B cell (primary cell): ENCODE measurements at regions not wholly inside any gene's neighbourhood (a gene's known extent, or its start where the extent isn't known, plus 50 kb on each side); places are given as distances from the start of the nearest gene placed in this dataset.

Experiments used
- ATAC-seq: fragments of 200-7000 bp; cut with Tn5 transposase; one replicate; pipeline ENCODE4 v1.10.0; 2021; ENCODE audit warnings: low read depth, mild to moderate bottlenecking, moderate number of reproducible peaks, moderate library complexity
- CTCF ChIA-PET: fragments of 350-600 bp; sonication (Branson Sonifier 250); formaldehyde crosslinking; loops from one replicate; lab custom pipeline; 2021; ENCODE audit warnings: antibody characterized with exemption, inconsistent platforms; lab: Charles Lee
- POLR2A ChIA-PET: fragments of 350-600 bp; sonication (Branson Sonifier 250); formaldehyde crosslinking; loops from one replicate; lab custom pipeline; 2021; ENCODE audit warnings: antibody characterized with exemption; lab: Charles Lee
- DNase-seq: peaks from one replicate; pipeline ENCODE4 v3.0.0; 2013
- H2AFZ ChIP-seq: 2 replicates; pipeline ENCODE4 v1.6.1; 2012; ENCODE audit warnings: mild to moderate bottlenecking, low read depth, low read length; ENCODE audit not compliant: insufficient read depth, poor library complexity, severe bottlenecking
- H3K27ac ChIP-seq, 2 donors: 1 replicate in 1 of 2; 2 replicates in 1 of 2; pipeline ENCODE4 v1.5.1; 2012 to 2013; ENCODE audit warnings: low read length in 2 of 2, mild to moderate bottlenecking in 2 of 2, moderate library complexity in 1 of 2
- H3K27me3 ChIP-seq, 4 experiments: fragments of 200-600 bp in 1 of 4; sonication (generic) in 1 of 4; replicated peaks in 1 of 4; 1 replicate in 2 of 4; 2 replicates in 2 of 4; pipeline versions ENCODE4 v1.6.1 to v1.7.0; 2013 to 2016; ENCODE audit warnings: low read length in 3 of 4, mild to moderate bottlenecking in 2 of 4, mixed read lengths in 1 of 4, moderate library complexity in 1 of 4; ENCODE audit not compliant: insufficient read depth in 4 of 4, control insufficient read depth in 3 of 4; ENCODE audit errors: control extremely low read depth in 1 of 4
- H3K36me3 ChIP-seq, 2 experiments: replicated peaks in 1 of 2; 1 replicate in 1 of 2; 2 replicates in 1 of 2; pipeline versions ENCODE4 v1.6.1 to v1.7.1; 2013; ENCODE audit warnings: low read length in 1 of 2; ENCODE audit not compliant: insufficient read depth in 2 of 2, control insufficient read depth in 1 of 2; ENCODE audit errors: control extremely low read depth in 1 of 2, extremely low read depth in 1 of 2
- H3K4me1 ChIP-seq, 2 donors: fragments of 200-600 bp in 1 of 2; sonication (generic) in 1 of 2; 1 replicate in 1 of 2; 2 replicates in 1 of 2; pipeline versions ENCODE4 v1.5.1 to v1.6.1; 2013 to 2017; ENCODE audit warnings: low read length in 2 of 2; ENCODE audit not compliant: control insufficient read depth in 2 of 2, insufficient read depth in 2 of 2
- H3K4me2 ChIP-seq: replicated peaks from 2 replicates; pipeline ENCODE3; 2012; ENCODE audit warnings: mild to moderate bottlenecking, low read depth, low read length; ENCODE audit not compliant: poor library complexity, severe bottlenecking
- H3K4me3 ChIP-seq, 5 experiments: fragments of 200-600 bp in 1 of 5; sonication (generic) in 1 of 5; 1 replicate in 3 of 5; 2 replicates in 2 of 5; pipeline versions ENCODE4 v1.5.1 to v1.7.0; 2011 to 2016; ENCODE audit warnings: low read length in 4 of 5, mild to moderate bottlenecking in 4 of 5, low read depth in 2 of 5, control low read depth in 1 of 5, moderate library complexity in 1 of 5; ENCODE audit not compliant: insufficient read depth in 1 of 5; ENCODE audit errors: control extremely low read depth in 1 of 5, extremely low read depth in 1 of 5
- H3K79me2 ChIP-seq: fragments of 200-600 bp; sonication (generic); one replicate; pipeline ENCODE4 v1.6.0; 2016; ENCODE audit warnings: low read length; ENCODE audit not compliant: control insufficient read depth, insufficient read depth
- H3K9ac ChIP-seq: fragments of 200-600 bp; sonication (generic); 2 replicates; pipeline ENCODE4 v1.6.1; 2017; ENCODE audit warnings: mild to moderate bottlenecking, low read length, moderate library complexity
- H3K9me3 ChIP-seq, 3 donors: one replicate each; pipeline versions ENCODE4 v1.6.1 to v1.7.1; 2013; ENCODE audit warnings: low read length in 2 of 3; ENCODE audit not compliant: control insufficient read depth in 2 of 3, insufficient read depth in 1 of 3; ENCODE audit errors: control extremely low read depth in 1 of 3
- H4K20me1 ChIP-seq: 2 replicates; pipeline ENCODE4 v1.6.0; 2012; ENCODE audit warnings: mild to moderate bottlenecking, low read length; ENCODE audit not compliant: insufficient read depth, control insufficient read depth, poor library complexity, severe bottlenecking
- H3K27ac Mint-ChIP-seq: one replicate; pipeline ENCODE4 v1.8.0; 2021; ENCODE audit warnings: mixed read lengths
- H3K27me3 Mint-ChIP-seq: one replicate; pipeline ENCODE4 v1.8.0; 2021; ENCODE audit warnings: mixed read lengths
- H3K4me1 Mint-ChIP-seq: one replicate; pipeline ENCODE4 v1.8.0; 2021; ENCODE audit warnings: mixed read lengths
- H3K4me3 Mint-ChIP-seq: one replicate; pipeline ENCODE4 v1.8.0; 2021; ENCODE audit warnings: mixed read lengths
- H3K9me3 Mint-ChIP-seq: one replicate; pipeline ENCODE4 v1.8.0; 2022; ENCODE audit warnings: mixed read lengths; ENCODE audit not compliant: insufficient read depth
- CTCF ChIP-seq: fragments of 200-600 bp; IDR thresholded peaks from one replicate; pipeline ENCODE4 v1.8.0; 2022; ENCODE audit warnings: antibody characterized with exemption, mild to moderate bottlenecking
- EZH2 ChIP-seq: IDR thresholded peaks from 2 replicates; pipeline ENCODE4 v1.6.1; 2012; ENCODE audit warnings: borderline replicate concordance, low read depth, mild to moderate bottlenecking, moderate library complexity, low read length; ENCODE audit not compliant: insufficient read depth, poor library complexity, severe bottlenecking
- WGBS: methylation state at CpG from one replicate; pipeline ENCODE4 v1.1.5; 2013; ENCODE audit warnings: missing lambda C conversion rate; ENCODE audit not compliant: insufficient coverage; 5-methylcytosine and 5-hydroxymethylcytosine counted together
- intact Hi-C: fragments of 100-400 bp; cut with micrococcal nuclease; formaldehyde crosslinking; loops from one replicate; pipeline ENCODE4 v1.10.0; 2022

- no peak for TF ChIP-seq CTCF
- TF ChIP-seq EZH2: no peak
- 20% methylated on average over 1 of the region's 2 CpGs for WGBS
- H3K36me3 ChIP-seq: no peaks in the 10 kb centered on the region
- no peaks in the 10 kb centered on the region for H4K20me1 ChIP-seq
- Mint-ChIP-seq H3K27ac (no peak overlapping the region), H3K4me1 (no peaks in the 10 kb centered on the region), H3K27me3 (no peaks in the 10 kb centered on the region), H3K4me3 (no peak overlapping the region), H3K9me3 (no peaks in the 10 kb centered on the region)
- no peaks in the 10 kb centered on the region for H3K4me1 ChIP-seq
- H3K27ac ChIP-seq: no peak overlapping the region
- ATAC-seq: no peak
- ChIA-PET POLR2A (no interaction called here), CTCF (no interaction called here)
- intact Hi-C loops: no loop called here
- no peaks in the 10 kb centered on the region for H3K27me3 ChIP-seq
- no peaks in the 10 kb centered on the region for H3K79me2 ChIP-seq
- peaks cover 0 to 6% (median 0%) of the 10 kb centered on the region in 3 donors for H3K9me3 ChIP-seq
- no peak overlapping the region for H3K4me2 ChIP-seq
- no peak overlapping the region for H2AFZ ChIP-seq
- no peak for DNase-seq
- H3K4me3 ChIP-seq: no peak overlapping the region
- H3K9ac ChIP-seq: no peak overlapping the region
Observed at GRCh38 chr12:43011383-43011926, 421.9 kb upstream of the PRICKLE1 start.

DNA sequence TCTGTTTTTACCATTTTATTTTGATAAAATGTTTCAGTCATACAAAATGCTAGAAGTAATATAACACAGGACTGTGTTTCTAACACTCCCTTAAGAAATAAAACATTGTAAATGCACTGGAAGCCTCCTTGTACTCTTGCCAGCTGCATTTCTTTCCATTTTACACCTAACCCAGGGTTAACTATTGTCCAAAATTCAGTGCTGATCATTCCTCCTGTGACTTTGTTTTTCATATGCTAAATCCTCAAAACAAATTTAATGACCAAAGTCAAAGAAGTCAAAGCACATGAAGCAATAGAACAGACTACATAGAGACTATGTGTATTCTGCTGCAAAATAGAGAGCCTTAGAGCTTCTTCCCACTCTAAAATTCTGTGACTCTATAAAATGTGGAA is 420.3 kb upstream of the PRICKLE1 start:
- Histone ChIP-seq H3K9ac (no peak overlapping the region), H3K4me2 (no peak overlapping the region), H3K4me3 (no peak overlapping the region), H3K9me3 (no peaks in the 10 kb centered on the region), H3K79me2 (no peaks in the 10 kb centered on the region), H2AFZ (no peak overlapping the region), H3K27me3 (no peaks in the 10 kb centered on the region), H3K27ac (no peak overlapping the region), H4K20me1 (no peaks in the 10 kb centered on the region), H3K4me1 (no peaks in the 10 kb centered on the region), H3K36me3 (no peaks in the 10 kb centered on the region)
- DNase-seq (no peak), ATAC-seq (no peak)
- Mint-ChIP-seq H3K4me1 (no peaks in the 10 kb centered on the region), H3K27ac (no peak overlapping the region), H3K4me3 (no peak overlapping the region), H3K9me3 (no peaks in the 10 kb centered on the region), H3K27me3 (peaks cover 3% of the 10 kb centered on the region)
- ChIA-PET POLR2A (no interaction called here), CTCF (no interaction called here)
- TF ChIP-seq EZH2 (no peak), CTCF (no peak)
- intact Hi-C loops: no loop called here
